Endodermal cell (in vitro differentiated cells): ENCODE measurements at regions not wholly inside any gene's neighbourhood (a gene's known extent, or its start where the extent isn't known, plus 50 kb on each side); places are given as distances from the start of the nearest gene placed in this dataset.
A peak's percentile ranks its signal among the peaks of the same experiment; 100 is the strongest.

ENCODE experiments used
- DNase-seq: peaks from one replicate; pipeline ENCODE4 v3.0.0-alpha.2; 2017
- H3K27ac ChIP-seq: 2 replicates; pipeline ENCODE4 v1.5.1; 2013; ENCODE audit warnings: mild to moderate bottlenecking, low read depth, low read length, moderate library complexity
- H3K27me3 ChIP-seq: 2 replicates; pipeline ENCODE4 v1.6.1; 2013; ENCODE audit warnings: mild to moderate bottlenecking, low read length, moderate library complexity; ENCODE audit not compliant: insufficient read depth, control insufficient read depth, poor library complexity, severe bottlenecking
- H3K36me3 ChIP-seq: 2 replicates; pipeline ENCODE4 v1.7.0; 2013; ENCODE audit warnings: mild to moderate bottlenecking, low read length, moderate library complexity; ENCODE audit not compliant: control insufficient read depth, insufficient read depth
- H3K4me1 ChIP-seq: one replicate; pipeline ENCODE4 v1.7.0; 2013; ENCODE audit warnings: low read length; ENCODE audit not compliant: control insufficient read depth, insufficient read depth
- H3K4me3 ChIP-seq: 2 replicates; pipeline ENCODE4 v1.5.1; 2013; ENCODE audit warnings: mild to moderate bottlenecking, low read length, moderate library complexity
- H3K9ac ChIP-seq: 2 replicates; pipeline ENCODE4 v1.6.1; 2013; ENCODE audit warnings: mild to moderate bottlenecking, low read length, moderate library complexity; ENCODE audit not compliant: poor library complexity, severe bottlenecking; ENCODE audit errors: extremely low read depth
- H3K9me3 ChIP-seq: 2 replicates; pipeline ENCODE4 v1.6.1; 2013; ENCODE audit warnings: mild to moderate bottlenecking, low read length, moderate library complexity; ENCODE audit not compliant: control insufficient read depth
- H3K27ac Mint-ChIP-seq: 2 replicates; pipeline ENCODE4 v1.8.0; 2020; ENCODE audit warnings: mixed read lengths
- H3K27me3 Mint-ChIP-seq: 2 replicates; pipeline ENCODE4 v1.8.0; 2021; ENCODE audit warnings: mild to moderate bottlenecking, mixed read lengths; ENCODE audit not compliant: insufficient read depth
- H3K36me3 Mint-ChIP-seq: 2 replicates; pipeline ENCODE4 v1.8.0; 2020; ENCODE audit warnings: low read depth, mixed read lengths
- H3K4me1 Mint-ChIP-seq: 2 replicates; pipeline ENCODE4 v1.8.0; 2020; ENCODE audit warnings: mixed read lengths
- H3K4me3 Mint-ChIP-seq: 2 replicates; pipeline ENCODE4 v1.8.0; 2020; ENCODE audit warnings: mild to moderate bottlenecking, moderate library complexity, mixed read lengths
- H3K9me3 Mint-ChIP-seq: 2 replicates; pipeline ENCODE4 v1.8.0; 2020; ENCODE audit warnings: mild to moderate bottlenecking, mixed read lengths
- WGBS, 2 experiments: methylation state at CpG; one replicate each; pipeline versions ENCODE4 v1.1.5 to v1.1.7; 2013; ENCODE audit warnings: missing lambda C conversion rate in 2 of 2, mixed read lengths in 1 of 2; ENCODE audit not compliant: insufficient coverage in 1 of 2, insufficient read length in 1 of 2; 5-methylcytosine and 5-hydroxymethylcytosine counted together
- TF ChIP-seq, protein P1 (sequence below): fragments of 200-600 bp; sonication (generic); conservative IDR thresholded peaks from 2 replicates; pipeline ENCODE4 v1.5.0; 2021; ENCODE audit warnings: antibody characterized with exemption, mild to moderate bottlenecking

DNA sequence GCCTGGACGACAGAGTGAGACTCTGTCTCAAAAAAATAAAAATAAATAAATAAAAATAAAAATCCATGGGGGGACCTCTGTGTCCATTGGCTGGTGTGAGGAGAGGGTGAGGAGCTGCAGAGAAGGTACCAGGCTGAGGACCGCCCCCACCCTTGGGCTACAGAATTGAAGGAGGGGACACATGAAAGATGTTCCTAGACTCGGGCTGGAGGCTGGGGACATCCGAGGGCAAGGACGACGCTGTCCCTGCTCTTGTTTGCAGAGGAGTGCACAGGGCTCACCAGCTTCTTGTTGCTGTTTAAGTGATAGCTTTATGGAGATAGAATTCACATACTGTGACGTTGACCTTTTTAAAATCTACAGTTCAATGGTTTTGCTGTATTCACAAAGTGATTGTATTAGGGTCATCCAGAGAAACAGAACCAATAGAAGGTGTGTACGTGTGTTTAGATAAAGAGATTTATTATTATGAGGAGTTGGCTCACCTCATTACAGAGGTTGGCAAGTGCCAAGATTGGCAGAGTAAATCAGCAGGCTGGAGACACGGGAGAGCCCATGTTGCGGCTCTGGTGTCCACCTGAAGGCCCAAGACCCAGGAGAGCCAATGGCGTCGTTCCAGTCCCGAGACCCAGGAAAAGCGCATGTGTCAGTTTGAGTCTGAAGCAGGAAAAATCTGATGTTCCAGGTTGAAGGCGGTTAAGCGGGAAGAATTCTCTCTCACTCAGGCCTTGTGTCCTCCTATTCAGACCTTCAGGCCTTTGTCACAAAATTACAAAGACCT, 320.7 kb downstream of the SEC14L1 start:
- Mint-ChIP-seq H3K27me3 (no peaks in the 10 kb centered on the region), H3K9me3 (no peaks in the 10 kb centered on the region), H3K27ac (peak overlapping the region; percentile 5), H3K4me1 (peaks cover 27% of the 10 kb centered on the region), H3K4me3 (no peak overlapping the region), H3K36me3 (peaks cover 20% of the 10 kb centered on the region)
- H3K36me3 ChIP-seq: peaks cover 5% of the 10 kb centered on the region
- H3K9me3 ChIP-seq: no peaks in the 10 kb centered on the region
- TF ChIP-seq, protein P1, sequence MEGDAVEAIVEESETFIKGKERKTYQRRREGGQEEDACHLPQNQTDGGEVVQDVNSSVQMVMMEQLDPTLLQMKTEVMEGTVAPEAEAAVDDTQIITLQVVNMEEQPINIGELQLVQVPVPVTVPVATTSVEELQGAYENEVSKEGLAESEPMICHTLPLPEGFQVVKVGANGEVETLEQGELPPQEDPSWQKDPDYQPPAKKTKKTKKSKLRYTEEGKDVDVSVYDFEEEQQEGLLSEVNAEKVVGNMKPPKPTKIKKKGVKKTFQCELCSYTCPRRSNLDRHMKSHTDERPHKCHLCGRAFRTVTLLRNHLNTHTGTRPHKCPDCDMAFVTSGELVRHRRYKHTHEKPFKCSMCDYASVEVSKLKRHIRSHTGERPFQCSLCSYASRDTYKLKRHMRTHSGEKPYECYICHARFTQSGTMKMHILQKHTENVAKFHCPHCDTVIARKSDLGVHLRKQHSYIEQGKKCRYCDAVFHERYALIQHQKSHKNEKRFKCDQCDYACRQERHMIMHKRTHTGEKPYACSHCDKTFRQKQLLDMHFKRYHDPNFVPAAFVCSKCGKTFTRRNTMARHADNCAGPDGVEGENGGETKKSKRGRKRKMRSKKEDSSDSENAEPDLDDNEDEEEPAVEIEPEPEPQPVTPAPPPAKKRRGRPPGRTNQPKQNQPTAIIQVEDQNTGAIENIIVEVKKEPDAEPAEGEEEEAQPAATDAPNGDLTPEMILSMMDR: no peak
- H3K27me3 ChIP-seq: no peaks in the 10 kb centered on the region
- H3K9ac ChIP-seq: no peak overlapping the region
- 89 to 91% methylated on average over 11 to 15 of the region's 16 CpGs for WGBS, 2 experiments
- H3K4me3 ChIP-seq: no peak overlapping the region
- no peak for DNase-seq
- H3K27ac ChIP-seq: peak overlapping the region; percentile 79
- H3K4me1 ChIP-seq: peaks cover 8% of the 10 kb centered on the region

DNA sequence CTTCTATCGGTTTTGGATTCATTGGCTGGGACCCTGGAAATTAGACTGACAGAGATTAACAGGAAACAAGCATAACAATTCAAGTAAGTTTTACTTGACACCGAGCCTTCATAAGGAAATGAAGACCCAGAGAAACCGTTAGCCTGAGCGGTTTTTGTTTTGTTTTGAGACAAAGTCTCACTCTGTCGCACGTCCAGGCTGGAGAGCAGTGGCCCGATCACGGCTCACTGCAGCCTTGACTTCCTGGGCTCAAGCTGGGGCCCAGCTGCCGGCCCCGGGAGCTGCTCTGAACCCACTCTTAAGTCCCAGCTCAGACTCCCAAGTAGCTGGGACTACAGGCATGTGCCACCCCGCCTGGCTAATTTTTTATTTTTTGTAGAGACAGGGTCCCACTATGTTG, 321.3 kb downstream of the SEC14L1 start:
- TF ChIP-seq, protein P1: no peak
- Mint-ChIP-seq H3K4me3 (no peak overlapping the region), H3K27me3 (no peaks in the 10 kb centered on the region), H3K36me3 (peaks cover 20% of the 10 kb centered on the region), H3K27ac (no peak overlapping the region), H3K9me3 (no peaks in the 10 kb centered on the region), H3K4me1 (peaks cover 33% of the 10 kb centered on the region)
- no peak overlapping the region for H3K4me3 ChIP-seq
- H3K9ac ChIP-seq: no peak overlapping the region
- 84 to 92% methylated on average over 9 to 11 of the region's 11 CpGs for WGBS, 2 experiments
- H3K27ac ChIP-seq: peak overlapping the region; percentile 79
- H3K9me3 ChIP-seq: no peaks in the 10 kb centered on the region
- H3K4me1 ChIP-seq: peaks cover 8% of the 10 kb centered on the region
- no peaks in the 10 kb centered on the region for H3K27me3 ChIP-seq
- no peak for DNase-seq
- H3K36me3 ChIP-seq: peaks cover 5% of the 10 kb centered on the region

DNA sequence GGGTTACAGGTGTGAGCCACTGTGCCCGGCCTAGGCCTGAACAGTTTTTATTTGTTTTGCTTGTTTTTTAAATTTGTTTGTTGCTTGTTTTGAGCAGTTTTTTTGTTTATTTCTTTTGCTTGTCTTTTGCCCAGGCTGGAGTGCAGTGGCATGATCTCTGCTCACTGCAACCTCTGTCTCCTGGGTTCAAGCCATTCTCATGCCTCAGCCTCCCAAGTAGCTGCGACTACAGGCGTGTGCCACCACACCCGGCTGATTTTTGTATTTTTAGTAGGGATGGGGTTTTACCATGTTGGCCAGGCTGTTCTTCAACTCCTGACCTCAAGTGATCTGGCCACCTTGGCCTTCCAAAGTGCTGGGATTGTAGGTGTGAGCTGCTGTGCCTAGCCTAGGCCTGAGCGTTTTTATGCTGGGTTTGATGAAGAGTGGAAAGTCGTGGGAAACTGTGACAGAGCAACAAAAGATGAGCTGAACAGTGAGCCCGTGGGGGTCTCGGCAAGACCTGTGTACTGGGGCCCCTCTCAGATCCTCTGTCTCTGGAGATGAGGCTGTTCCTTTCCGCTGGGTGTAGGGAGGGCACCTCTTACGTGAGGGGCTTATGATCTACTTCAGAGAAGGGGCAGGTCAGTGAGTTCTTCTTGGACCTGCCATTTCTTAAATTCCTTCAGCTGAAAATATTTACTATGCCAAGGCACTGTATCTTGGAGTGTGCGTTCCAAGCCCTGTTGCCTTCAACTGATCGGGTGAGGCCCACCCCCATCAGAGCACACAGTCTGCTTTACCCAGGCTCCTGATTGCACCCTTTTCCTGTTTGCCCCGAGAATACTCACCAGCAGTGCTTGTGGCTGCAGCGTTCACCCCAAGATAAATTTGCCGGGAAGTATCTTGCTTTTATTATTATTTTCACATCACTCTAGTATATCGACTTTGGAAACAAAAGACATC, 322.1 kb downstream of the SEC14L1 start:
- H3K4me1 ChIP-seq: peaks cover 8% of the 10 kb centered on the region
- H3K27ac ChIP-seq: peak overlapping the region; percentile 79
- 94 to 97% methylated on average over 9 to 15 of the region's 16 CpGs for WGBS, 2 experiments
- TF ChIP-seq, protein P1: no peak
- Mint-ChIP-seq H3K9me3 (no peaks in the 10 kb centered on the region), H3K27me3 (no peaks in the 10 kb centered on the region), H3K27ac (no peak overlapping the region), H3K36me3 (peaks cover 20% of the 10 kb centered on the region), H3K4me3 (no peak overlapping the region), H3K4me1 (peaks cover 33% of the 10 kb centered on the region)
- no peaks in the 10 kb centered on the region for H3K9me3 ChIP-seq
- H3K9ac ChIP-seq: no peak overlapping the region
- H3K4me3 ChIP-seq: no peak overlapping the region
- DNase-seq: no peak
- H3K36me3 ChIP-seq: peaks cover 5% of the 10 kb centered on the region
- no peaks in the 10 kb centered on the region for H3K27me3 ChIP-seq
